ENCODE measurements at regions not wholly inside any gene's neighbourhood (a gene's known extent, or its start where the extent isn't known, plus 50 kb on each side); places are given as distances from the start of the nearest gene placed in this dataset.

DNA sequence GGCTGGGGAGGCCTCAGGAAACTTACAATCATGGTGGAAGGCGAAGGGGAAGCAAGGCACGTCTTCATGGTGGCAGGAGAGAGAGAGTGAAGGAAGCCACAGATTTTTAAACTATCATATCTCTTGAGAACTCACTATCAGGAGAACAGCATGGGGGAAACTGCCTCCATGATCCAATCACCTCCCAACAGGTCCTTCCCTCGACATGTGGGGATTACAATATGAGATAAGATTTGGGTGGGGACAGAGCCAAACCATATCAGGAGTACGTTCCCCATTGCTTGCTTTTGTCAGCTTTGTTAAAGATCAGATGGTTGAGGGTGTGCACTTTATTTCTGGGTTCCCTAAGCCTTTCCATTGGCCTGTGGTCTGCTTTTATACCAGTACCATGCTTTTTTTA lies 53.7 kb upstream of the E2F8 start (continued):
- peak; percentile 40; the same call in 1 of the 2 replicates for TF ChIP-seq STAT5A (IDR thresholded peaks at IDR 0.05; ENCODE audit: borderline replicate concordance, low read length)
- TF ChIP-seq, protein P1, sequence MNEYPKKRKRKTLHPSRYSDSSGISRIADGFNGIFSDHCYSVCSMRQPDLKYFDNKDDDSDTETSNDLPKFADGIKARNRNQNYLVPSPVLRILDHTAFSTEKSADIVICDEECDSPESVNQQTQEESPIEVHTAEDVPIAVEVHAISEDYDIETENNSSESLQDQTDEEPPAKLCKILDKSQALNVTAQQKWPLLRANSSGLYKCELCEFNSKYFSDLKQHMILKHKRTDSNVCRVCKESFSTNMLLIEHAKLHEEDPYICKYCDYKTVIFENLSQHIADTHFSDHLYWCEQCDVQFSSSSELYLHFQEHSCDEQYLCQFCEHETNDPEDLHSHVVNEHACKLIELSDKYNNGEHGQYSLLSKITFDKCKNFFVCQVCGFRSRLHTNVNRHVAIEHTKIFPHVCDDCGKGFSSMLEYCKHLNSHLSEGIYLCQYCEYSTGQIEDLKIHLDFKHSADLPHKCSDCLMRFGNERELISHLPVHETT (CRISPR knock-in tag; conservative IDR thresholded peaks at IDR 0.05 in 1 of 2, IDR thresholded peaks at IDR 0.05 in 1 of 2): no peak
- no peak for TF ChIP-seq KAT8 (IDR thresholded peaks at IDR 0.05; ENCODE audit: low read depth)
- TF ChIP-seq KDM1A (IDR thresholded peaks at IDR 0.05): peak; percentile 42 to 56; a peak in 2 of 4 replicates
- peak; percentile 86 for TF ChIP-seq TEAD4 (IDR thresholded peaks at IDR 0.05; ENCODE audit: low read length)
- TF ChIP-seq TEAD4 (CRISPR knock-in tag; IDR thresholded peaks at IDR 0.05; ENCODE audit: borderline replicate concordance): no peak
- TF ChIP-seq HOXB6 (CRISPR knock-in tag; IDR thresholded peaks at IDR 0.05; ENCODE audit: borderline replicate concordance): no peak
- no peak for TF ChIP-seq SAP30 (IDR thresholded peaks at IDR 0.05; ENCODE audit: borderline replicate concordance, insufficient read depth, low read depth, low read length, poor library complexity, severe bottlenecking)
- TF ChIP-seq ZBTB17 (CRISPR knock-in tag; IDR thresholded peaks at IDR 0.05): no peak
- TF ChIP-seq, protein P2, sequence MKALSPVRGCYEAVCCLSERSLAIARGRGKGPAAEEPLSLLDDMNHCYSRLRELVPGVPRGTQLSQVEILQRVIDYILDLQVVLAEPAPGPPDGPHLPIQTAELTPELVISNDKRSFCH (CRISPR knock-in tag; IDR thresholded peaks at IDR 0.05): no peak
- TF ChIP-seq, protein P2 (tag; IDR thresholded peaks at IDR 0.05): no peak
- no peak for TF ChIP-seq ELK3 (CRISPR knock-in tag; IDR thresholded peaks at IDR 0.05)
- TF ChIP-seq, protein P3, sequence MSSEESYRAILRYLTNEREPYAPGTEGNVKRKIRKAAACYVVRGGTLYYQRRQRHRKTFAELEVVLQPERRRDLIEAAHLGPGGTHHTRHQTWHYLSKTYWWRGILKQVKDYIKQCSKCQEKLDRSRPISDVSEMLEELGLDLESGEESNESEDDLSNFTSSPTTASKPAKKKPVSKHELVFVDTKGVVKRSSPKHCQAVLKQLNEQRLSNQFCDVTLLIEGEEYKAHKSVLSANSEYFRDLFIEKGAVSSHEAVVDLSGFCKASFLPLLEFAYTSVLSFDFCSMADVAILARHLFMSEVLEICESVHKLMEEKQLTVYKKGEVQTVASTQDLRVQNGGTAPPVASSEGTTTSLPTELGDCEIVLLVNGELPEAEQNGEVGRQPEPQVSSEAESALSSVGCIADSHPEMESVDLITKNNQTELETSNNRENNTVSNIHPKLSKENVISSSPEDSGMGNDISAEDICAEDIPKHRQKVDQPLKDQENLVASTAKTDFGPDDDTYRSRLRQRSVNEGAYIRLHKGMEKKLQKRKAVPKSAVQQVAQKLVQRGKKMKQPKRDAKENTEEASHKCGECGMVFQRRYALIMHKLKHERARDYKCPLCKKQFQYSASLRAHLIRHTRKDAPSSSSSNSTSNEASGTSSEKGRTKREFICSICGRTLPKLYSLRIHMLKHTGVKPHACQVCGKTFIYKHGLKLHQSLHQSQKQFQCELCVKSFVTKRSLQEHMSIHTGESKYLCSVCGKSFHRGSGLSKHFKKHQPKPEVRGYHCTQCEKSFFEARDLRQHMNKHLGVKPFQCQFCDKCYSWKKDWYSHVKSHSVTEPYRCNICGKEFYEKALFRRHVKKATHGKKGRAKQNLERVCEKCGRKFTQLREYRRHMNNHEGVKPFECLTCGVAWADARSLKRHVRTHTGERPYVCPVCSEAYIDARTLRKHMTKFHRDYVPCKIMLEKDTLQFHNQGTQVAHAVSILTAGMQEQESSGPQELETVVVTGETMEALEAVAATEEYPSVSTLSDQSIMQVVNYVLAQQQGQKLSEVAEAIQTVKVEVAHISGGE (CRISPR knock-in tag; IDR thresholded peaks at IDR 0.05): no peak
- no peak for TF ChIP-seq VEZF1 (CRISPR knock-in tag; IDR thresholded peaks at IDR 0.05)
- no peak for TF ChIP-seq PPARD (CRISPR knock-in tag; IDR thresholded peaks at IDR 0.05)
- TF ChIP-seq NFIC (IDR thresholded peaks at IDR 0.05): peak; percentile 48
- peak; percentile 72 for TF ChIP-seq SOX6 (IDR thresholded peaks at IDR 0.05)
- no peak for TF ChIP-seq DIDO1 (tag; IDR thresholded peaks at IDR 0.05; ENCODE audit: low read depth)
- TF ChIP-seq CHD2 (IDR thresholded peaks at IDR 0.05; ENCODE audit: low read depth, low read length): no peak
- no peak for TF ChIP-seq ZNF23 (CRISPR knock-in tag; IDR thresholded peaks at IDR 0.05)
- no peak for TF ChIP-seq ZBTB7A (IDR thresholded peaks at IDR 0.05; ENCODE audit: borderline replicate concordance, control insufficient read depth, low read depth, low read length)
- TF ChIP-seq ZNF707 (CRISPR knock-in tag; conservative IDR thresholded peaks at IDR 0.05): no peak
